ENCODE measurements at regions not wholly inside any gene's neighbourhood (a gene's known extent, or its start where the extent isn't known, plus 50 kb on each side); places are given as distances from the start of the nearest gene placed in this dataset.

DNA sequence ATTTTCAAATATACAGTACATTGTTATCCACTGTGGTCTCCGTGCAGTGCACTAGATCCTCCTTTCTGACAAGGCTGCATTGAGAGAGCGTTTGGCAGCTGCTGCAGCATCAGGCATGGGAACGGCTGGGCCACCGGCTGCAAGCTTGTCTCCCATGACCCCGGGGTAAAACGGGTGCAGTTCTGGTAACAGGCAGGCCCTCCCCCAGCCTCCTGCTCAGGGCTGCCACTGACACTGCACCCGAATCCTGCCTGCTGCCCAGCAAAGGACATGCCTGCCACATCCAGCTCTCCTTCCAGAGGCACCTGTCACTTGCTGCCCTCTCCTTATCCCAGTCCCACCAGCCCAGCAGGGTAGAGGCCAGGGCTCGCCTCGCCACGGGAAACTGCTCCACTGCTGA is 124.5 kb upstream of the TMEM45B start:
- TF ChIP-seq, protein P1, sequence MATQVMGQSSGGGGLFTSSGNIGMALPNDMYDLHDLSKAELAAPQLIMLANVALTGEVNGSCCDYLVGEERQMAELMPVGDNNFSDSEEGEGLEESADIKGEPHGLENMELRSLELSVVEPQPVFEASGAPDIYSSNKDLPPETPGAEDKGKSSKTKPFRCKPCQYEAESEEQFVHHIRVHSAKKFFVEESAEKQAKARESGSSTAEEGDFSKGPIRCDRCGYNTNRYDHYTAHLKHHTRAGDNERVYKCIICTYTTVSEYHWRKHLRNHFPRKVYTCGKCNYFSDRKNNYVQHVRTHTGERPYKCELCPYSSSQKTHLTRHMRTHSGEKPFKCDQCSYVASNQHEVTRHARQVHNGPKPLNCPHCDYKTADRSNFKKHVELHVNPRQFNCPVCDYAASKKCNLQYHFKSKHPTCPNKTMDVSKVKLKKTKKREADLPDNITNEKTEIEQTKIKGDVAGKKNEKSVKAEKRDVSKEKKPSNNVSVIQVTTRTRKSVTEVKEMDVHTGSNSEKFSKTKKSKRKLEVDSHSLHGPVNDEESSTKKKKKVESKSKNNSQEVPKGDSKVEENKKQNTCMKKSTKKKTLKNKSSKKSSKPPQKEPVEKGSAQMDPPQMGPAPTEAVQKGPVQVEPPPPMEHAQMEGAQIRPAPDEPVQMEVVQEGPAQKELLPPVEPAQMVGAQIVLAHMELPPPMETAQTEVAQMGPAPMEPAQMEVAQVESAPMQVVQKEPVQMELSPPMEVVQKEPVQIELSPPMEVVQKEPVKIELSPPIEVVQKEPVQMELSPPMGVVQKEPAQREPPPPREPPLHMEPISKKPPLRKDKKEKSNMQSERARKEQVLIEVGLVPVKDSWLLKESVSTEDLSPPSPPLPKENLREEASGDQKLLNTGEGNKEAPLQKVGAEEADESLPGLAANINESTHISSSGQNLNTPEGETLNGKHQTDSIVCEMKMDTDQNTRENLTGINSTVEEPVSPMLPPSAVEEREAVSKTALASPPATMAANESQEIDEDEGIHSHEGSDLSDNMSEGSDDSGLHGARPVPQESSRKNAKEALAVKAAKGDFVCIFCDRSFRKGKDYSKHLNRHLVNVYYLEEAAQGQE (IDR thresholded peaks at IDR 0.05): no peak
- TF ChIP-seq, protein P2, sequence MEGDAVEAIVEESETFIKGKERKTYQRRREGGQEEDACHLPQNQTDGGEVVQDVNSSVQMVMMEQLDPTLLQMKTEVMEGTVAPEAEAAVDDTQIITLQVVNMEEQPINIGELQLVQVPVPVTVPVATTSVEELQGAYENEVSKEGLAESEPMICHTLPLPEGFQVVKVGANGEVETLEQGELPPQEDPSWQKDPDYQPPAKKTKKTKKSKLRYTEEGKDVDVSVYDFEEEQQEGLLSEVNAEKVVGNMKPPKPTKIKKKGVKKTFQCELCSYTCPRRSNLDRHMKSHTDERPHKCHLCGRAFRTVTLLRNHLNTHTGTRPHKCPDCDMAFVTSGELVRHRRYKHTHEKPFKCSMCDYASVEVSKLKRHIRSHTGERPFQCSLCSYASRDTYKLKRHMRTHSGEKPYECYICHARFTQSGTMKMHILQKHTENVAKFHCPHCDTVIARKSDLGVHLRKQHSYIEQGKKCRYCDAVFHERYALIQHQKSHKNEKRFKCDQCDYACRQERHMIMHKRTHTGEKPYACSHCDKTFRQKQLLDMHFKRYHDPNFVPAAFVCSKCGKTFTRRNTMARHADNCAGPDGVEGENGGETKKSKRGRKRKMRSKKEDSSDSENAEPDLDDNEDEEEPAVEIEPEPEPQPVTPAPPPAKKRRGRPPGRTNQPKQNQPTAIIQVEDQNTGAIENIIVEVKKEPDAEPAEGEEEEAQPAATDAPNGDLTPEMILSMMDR (IDR thresholded peaks at IDR 0.05): no peak
- TF ChIP-seq HDAC2 (IDR thresholded peaks at IDR 0.05) (no peak), RARB (CRISPR knock-in tag; IDR thresholded peaks at IDR 0.05) (no peak), EP300 (IDR thresholded peaks at IDR 0.05) (no peak), POLR2A (IDR thresholded peaks at IDR 0.05; ENCODE audit: low read length) (no peak), CBX8 (IDR thresholded peaks at IDR 0.05) (no peak)
- TF ChIP-seq, protein P3, sequence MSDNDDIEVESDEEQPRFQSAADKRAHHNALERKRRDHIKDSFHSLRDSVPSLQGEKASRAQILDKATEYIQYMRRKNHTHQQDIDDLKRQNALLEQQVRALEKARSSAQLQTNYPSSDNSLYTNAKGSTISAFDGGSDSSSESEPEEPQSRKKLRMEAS (IDR thresholded peaks at IDR 0.05): no peak
- TF ChIP-seq, protein P4, sequence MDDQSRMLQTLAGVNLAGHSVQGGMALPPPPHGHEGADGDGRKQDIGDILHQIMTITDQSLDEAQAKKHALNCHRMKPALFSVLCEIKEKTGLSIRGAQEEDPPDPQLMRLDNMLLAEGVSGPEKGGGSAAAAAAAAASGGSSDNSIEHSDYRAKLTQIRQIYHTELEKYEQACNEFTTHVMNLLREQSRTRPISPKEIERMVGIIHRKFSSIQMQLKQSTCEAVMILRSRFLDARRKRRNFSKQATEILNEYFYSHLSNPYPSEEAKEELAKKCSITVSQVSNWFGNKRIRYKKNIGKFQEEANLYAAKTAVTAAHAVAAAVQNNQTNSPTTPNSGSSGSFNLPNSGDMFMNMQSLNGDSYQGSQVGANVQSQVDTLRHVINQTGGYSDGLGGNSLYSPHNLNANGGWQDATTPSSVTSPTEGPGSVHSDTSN (IDR thresholded peaks at IDR 0.05): no peak
- TF ChIP-seq, protein P5, sequence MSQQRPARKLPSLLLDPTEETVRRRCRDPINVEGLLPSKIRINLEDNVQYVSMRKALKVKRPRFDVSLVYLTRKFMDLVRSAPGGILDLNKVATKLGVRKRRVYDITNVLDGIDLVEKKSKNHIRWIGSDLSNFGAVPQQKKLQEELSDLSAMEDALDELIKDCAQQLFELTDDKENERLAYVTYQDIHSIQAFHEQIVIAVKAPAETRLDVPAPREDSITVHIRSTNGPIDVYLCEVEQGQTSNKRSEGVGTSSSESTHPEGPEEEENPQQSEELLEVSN (IDR thresholded peaks at IDR 0.05; ENCODE audit: borderline replicate concordance, low read depth): no peak
- TF ChIP-seq, protein P6, sequence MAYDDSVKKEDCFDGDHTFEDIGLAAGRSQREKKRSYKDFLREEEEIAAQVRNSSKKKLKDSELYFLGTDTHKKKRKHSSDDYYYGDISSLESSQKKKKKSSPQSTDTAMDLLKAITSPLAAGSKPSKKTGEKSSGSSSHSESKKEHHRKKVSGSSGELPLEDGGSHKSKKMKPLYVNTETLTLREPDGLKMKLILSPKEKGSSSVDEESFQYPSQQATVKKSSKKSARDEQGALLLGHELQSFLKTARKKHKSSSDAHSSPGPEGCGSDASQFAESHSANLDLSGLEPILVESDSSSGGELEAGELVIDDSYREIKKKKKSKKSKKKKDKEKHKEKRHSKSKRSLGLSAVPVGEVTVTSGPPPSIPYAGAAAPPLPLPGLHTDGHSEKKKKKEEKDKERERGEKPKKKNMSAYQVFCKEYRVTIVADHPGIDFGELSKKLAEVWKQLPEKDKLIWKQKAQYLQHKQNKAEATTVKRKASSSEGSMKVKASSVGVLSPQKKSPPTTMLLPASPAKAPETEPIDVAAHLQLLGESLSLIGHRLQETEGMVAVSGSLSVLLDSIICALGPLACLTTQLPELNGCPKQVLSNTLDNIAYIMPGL (CRISPR knock-in tag; IDR thresholded peaks at IDR 0.05; ENCODE audit: borderline replicate concordance): no peak

Measured in A549 (cell line).